Neutrophil (primary cell): ENCODE measurements at regions not wholly inside any gene's neighbourhood (a gene's known extent, or its start where the extent isn't known, plus 50 kb on each side); places are given as distances from the start of the nearest gene placed in this dataset.

Source experiments
- H3K27ac ChIP-seq: fragments of 200-600 bp; sonication (generic); 2 replicates; pipeline ENCODE4 v1.5.1; 2016; ENCODE audit warnings: mild to moderate bottlenecking, moderate library complexity
- H3K27me3 ChIP-seq: fragments of 200-600 bp; sonication (generic); 2 replicates; pipeline ENCODE4 v1.6.0; 2016; ENCODE audit warnings: mild to moderate bottlenecking
- H3K36me3 ChIP-seq: fragments of 200-600 bp; sonication (generic); 2 replicates; pipeline ENCODE4 v1.5.1; 2017
- H3K4me1 ChIP-seq, 2 experiments: fragments of 200-600 bp in 1 of 2; sonication (generic) in 1 of 2; 1 replicate in 1 of 2; 2 replicates in 1 of 2; pipeline versions ENCODE4 v1.5.1 to v1.6.1; 2013 to 2016; ENCODE audit warnings: low read depth in 1 of 2, low read length in 1 of 2, mild to moderate bottlenecking in 1 of 2, moderate library complexity in 1 of 2; ENCODE audit not compliant: control insufficient read depth in 1 of 2, insufficient read depth in 1 of 2
- H3K4me3 ChIP-seq, 2 experiments: fragments of 200-600 bp in 1 of 2; sonication (generic) in 1 of 2; 1 replicate in 1 of 2; 2 replicates in 1 of 2; pipeline ENCODE4 v1.5.1; 2013 to 2016; ENCODE audit warnings: low read depth in 1 of 2, low read length in 1 of 2, mild to moderate bottlenecking in 1 of 2, moderate library complexity in 1 of 2
- H3K9me3 ChIP-seq: fragments of 200-600 bp; sonication (generic); 2 replicates; pipeline ENCODE4 v1.5.1; 2016
- TF ChIP-seq, protein P1 (sequence below): fragments of 200-600 bp; sonication (generic); IDR thresholded peaks from 2 replicates; pipeline ENCODE4 v1.5.1; 2016; ENCODE audit warnings: antibody characterized with exemption

DNA sequence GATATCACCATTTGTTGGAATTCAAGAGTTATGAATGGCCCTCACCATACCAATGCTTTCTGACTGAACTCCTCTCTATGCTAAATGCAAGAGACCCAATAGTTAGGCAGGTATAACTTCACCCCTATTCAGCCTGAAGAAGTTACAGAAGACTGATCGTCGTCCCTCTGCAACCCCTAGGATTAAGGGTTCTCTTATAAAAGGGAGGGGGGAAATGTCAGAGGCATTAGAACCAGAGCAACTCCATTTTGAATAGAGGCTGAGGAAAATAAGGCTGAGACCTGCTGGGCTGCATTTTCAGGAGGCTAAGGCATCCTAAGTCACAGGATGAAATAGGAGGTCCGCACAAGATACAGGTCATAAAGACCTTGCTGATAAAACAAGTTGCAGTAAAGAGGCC lies 494.3 kb downstream of the SPRY1 start:
- TF ChIP-seq, protein P1, sequence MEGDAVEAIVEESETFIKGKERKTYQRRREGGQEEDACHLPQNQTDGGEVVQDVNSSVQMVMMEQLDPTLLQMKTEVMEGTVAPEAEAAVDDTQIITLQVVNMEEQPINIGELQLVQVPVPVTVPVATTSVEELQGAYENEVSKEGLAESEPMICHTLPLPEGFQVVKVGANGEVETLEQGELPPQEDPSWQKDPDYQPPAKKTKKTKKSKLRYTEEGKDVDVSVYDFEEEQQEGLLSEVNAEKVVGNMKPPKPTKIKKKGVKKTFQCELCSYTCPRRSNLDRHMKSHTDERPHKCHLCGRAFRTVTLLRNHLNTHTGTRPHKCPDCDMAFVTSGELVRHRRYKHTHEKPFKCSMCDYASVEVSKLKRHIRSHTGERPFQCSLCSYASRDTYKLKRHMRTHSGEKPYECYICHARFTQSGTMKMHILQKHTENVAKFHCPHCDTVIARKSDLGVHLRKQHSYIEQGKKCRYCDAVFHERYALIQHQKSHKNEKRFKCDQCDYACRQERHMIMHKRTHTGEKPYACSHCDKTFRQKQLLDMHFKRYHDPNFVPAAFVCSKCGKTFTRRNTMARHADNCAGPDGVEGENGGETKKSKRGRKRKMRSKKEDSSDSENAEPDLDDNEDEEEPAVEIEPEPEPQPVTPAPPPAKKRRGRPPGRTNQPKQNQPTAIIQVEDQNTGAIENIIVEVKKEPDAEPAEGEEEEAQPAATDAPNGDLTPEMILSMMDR: no peak
- Histone ChIP-seq H3K36me3 (no peaks in the 10 kb centered on the region), H3K4me1 (peaks cover 4 to 6% of the 10 kb centered on the region in 2 experiments), H3K4me3 (no peak overlapping the region), H3K27ac (no peak overlapping the region), H3K27me3 (no peaks in the 10 kb centered on the region), H3K9me3 (no peaks in the 10 kb centered on the region)

DNA sequence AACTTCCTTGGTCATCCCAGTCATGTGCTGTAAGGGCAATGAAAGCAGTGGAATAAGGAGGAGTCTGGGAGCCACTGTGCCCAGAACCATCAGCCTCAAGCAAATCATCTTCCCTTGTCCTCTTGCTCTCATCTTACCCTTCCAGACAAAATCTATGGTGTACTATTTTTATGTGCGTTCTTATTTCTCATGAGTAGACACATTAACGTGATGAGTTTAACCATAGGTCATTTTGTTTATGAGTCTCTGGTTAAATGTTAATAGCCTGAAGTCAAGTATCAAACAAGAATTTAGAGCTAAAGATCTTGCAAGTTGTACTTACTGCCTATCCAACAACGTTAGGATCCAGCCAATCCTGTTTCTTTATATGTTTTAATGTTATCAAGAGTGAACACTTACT lies 495.3 kb downstream of the SPRY1 start:
- no peak overlapping the region for H3K27ac ChIP-seq
- H3K4me1 ChIP-seq: peaks cover 4 to 6% of the 10 kb centered on the region in 2 experiments
- H3K4me3 ChIP-seq: no peak overlapping the region
- H3K36me3 ChIP-seq: no peaks in the 10 kb centered on the region
- no peaks in the 10 kb centered on the region for H3K27me3 ChIP-seq
- TF ChIP-seq, protein P1: no peak
- no peaks in the 10 kb centered on the region for H3K9me3 ChIP-seq

DNA sequence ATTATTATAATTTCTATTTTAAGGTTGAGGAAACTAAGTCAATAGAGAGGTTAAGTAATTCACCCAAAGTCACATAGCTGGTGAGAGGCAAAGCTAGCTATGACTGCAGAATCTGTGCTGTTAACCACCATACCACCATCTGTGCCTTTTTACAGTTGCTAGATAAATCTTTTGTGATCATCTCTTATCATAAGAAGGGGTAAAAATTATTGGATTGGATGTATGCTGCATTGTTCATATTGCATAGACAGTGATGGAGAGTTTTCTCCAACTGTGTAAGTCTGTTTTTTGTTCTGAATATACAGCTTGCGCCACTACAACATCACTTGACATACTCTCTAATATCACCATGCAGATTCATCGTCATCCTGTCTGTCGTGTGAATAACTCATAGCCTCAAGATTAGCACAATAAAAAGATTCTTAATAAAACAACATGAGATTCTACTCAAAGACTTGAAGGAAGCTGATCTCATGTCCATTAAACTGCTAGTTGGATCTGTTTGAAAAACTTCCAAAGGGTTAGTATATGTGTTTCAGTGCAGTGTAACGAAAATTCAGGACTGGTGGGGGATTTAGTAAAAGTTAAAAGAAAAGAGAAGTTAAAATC lies 495.9 kb downstream of the SPRY1 start:
- no peak overlapping the region for H3K27ac ChIP-seq
- no peak overlapping the region for H3K4me3 ChIP-seq
- peaks cover 4 to 6% of the 10 kb centered on the region in 2 experiments for H3K4me1 ChIP-seq
- H3K36me3 ChIP-seq: no peaks in the 10 kb centered on the region
- H3K9me3 ChIP-seq: no peaks in the 10 kb centered on the region
- no peaks in the 10 kb centered on the region for H3K27me3 ChIP-seq
- TF ChIP-seq, protein P1: no peak

DNA sequence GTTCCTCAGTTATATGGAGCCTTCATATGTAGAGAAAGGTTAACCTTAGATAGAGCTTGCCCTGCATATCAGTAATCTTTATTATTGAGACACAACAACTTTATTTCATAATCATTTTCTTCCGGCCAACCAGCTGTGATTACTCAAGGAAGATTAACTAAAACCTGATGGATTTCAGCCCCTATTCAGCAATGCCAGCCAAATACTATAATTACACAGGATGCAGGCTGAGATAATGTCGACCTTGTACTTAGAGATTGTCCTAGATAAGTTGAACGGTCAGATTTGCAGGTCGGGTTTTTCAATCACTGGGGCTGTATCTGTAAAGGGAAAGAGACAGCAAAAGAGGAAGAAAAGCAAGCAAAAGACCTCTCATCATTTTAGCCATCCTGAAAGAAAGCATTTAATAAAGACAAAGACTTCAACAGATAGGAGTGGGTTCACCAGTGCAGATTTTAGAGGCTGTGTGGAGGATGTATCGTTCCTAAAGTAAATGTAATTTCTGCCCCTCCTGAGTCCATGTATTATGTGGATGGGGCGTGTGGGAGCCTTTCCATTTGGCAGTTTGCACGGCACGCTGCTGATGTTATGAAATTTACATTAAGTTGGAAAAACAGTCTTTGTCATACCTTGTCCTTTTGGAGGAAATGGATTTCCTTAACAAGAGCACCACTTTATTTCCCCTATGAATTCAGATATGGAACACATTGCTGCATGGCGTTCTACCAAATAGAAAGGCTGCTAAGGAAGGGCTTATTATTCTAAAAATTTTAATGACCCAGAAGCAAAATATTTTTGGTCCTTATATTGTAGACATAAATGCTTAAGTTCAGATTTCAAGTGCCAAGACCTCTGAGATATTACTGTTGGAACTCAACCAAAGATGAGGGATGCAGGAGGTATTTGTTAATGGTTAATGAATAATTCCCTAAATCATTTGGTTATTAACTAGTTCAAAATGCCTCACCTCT lies 496.7 kb downstream of the SPRY1 start:
- no peaks in the 10 kb centered on the region for H3K9me3 ChIP-seq
- H3K4me3 ChIP-seq: no peak overlapping the region
- H3K27me3 ChIP-seq: no peaks in the 10 kb centered on the region
- TF ChIP-seq, protein P1: no peak
- H3K4me1 ChIP-seq: peaks cover 4 to 6% of the 10 kb centered on the region in 2 experiments
- no peaks in the 10 kb centered on the region for H3K36me3 ChIP-seq
- H3K27ac ChIP-seq: no peak overlapping the region

DNA sequence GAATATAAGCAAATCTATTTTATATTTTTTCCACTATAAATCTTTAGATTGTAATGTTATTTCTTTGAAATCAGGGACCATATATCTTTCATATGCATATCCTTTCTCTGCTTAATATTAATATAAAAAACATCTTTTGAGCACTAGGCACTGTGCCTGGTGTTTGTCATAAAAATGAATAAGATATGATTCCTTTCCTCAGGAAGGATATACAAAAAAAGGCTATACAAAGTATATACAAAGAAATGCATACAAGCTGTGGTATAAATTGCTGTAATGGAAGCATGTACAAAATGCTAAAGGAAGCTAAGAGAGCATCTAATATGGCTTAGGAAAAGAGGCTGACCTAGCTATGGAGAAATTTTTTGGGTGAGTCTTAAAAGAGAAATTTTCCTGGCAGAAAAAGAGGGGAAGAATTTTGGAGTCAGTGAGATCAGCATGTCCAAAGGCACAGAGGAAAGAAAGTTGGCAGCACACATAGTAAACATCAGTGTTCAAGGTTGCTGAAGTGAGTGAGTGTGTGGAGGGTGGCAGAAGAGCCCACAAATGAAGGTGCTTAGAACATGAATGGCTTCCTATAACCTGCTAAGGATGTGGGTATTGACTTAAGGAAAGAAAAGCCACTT lies 500.0 kb downstream of the SPRY1 start:
- TF ChIP-seq, protein P1: no peak
- Histone ChIP-seq H3K27me3 (no peaks in the 10 kb centered on the region), H3K9me3 (no peaks in the 10 kb centered on the region), H3K36me3 (no peaks in the 10 kb centered on the region), H3K4me3 (no peak overlapping the region), H3K27ac (no peak overlapping the region), H3K4me1 (peaks cover 4 to 6% of the 10 kb centered on the region in 2 experiments)
